Peyer's patch (tissue), 4 donors: ENCODE measurements at regions not wholly inside any gene's neighbourhood (a gene's known extent, or its start where the extent isn't known, plus 50 kb on each side); places are given as distances from the start of the nearest gene placed in this dataset.

ENCODE experiments used
- DNase-seq, 3 donors: peaks; one replicate each; pipeline ENCODE4 v3.0.0-alpha.2; 2017 to 2019
- H3K27ac ChIP-seq, 4 donors: fragments of 200-600 bp; sonication (generic); one replicate each; pipeline ENCODE4 v1.5.1; 2016 to 2019
- H3K27me3 ChIP-seq, 2 donors: fragments of 200-600 bp; sonication (generic); one replicate each; pipeline ENCODE4 v1.5.1; 2019
- H3K36me3 ChIP-seq, 3 donors: fragments of 200-600 bp; sonication (generic); one replicate each; pipeline ENCODE4 v1.5.1; 2016 to 2019
- H3K4me1 ChIP-seq, 4 donors: fragments of 200-600 bp; sonication (generic); one replicate each; pipeline ENCODE4 v1.5.1; 2016 to 2019
- H3K4me3 ChIP-seq, 4 donors: fragments of 200-600 bp; sonication (generic); 1 replicate in 3 of 4; 2 replicates in 1 of 4; pipeline ENCODE4 v1.5.1; 2016 to 2019; ENCODE audit warnings: mild to moderate bottlenecking in 1 of 4
- H3K9me3 ChIP-seq, 4 donors: fragments of 200-600 bp; sonication (generic); one replicate each; pipeline ENCODE4 v1.5.1; 2016 to 2019; ENCODE audit warnings: mild to moderate bottlenecking in 1 of 4
- CTCF ChIP-seq, 6 experiments: fragments of 450-650 bp in 4 of 6; fragments of 200-600 bp in 2 of 6; sonication (generic) in 1 of 6; IDR thresholded peaks; one replicate each; pipeline ENCODE4 v1.5.1; 2017 to 2019; ENCODE audit warnings: antibody characterized with exemption in 6 of 6, mild to moderate bottlenecking in 3 of 6, moderate library complexity in 1 of 6
- POLR2A ChIP-seq, 2 donors: fragments of 450-650 bp; IDR thresholded peaks; one replicate each; pipeline ENCODE4 v1.5.1; 2017; ENCODE audit warnings: antibody characterized with exemption in 2 of 2, mild to moderate bottlenecking in 2 of 2, moderate library complexity in 2 of 2

- H3K9me3 ChIP-seq, result no peaks in the 10 kb centered on the region
- no peak overlapping the region for H3K27ac ChIP-seq
- DNase-seq, result peak in 1 of 3 donors; percentile 31
- H3K36me3 ChIP-seq, result no peaks in the 10 kb centered on the region
- H3K27me3 ChIP-seq, result no peaks in the 10 kb centered on the region
- no peak overlapping the region for H3K4me3 ChIP-seq
- H3K4me1 ChIP-seq, result no peaks in the 10 kb centered on the region
- TF ChIP-seq CTCF (IDR thresholded peaks at IDR 0.05) (no peak), POLR2A (IDR thresholded peaks at IDR 0.05) (no peak)
These were observed 65.9 kb upstream of the CPLX2 start for GRCh38 chr5:175805256-175806011.

GRCh38 chr5:175808711-175809110 is 62.7 kb upstream of the CPLX2 start:
- Histone ChIP-seq H3K27me3 (no peaks in the 10 kb centered on the region), H3K4me1 (no peaks in the 10 kb centered on the region), H3K9me3 (no peaks in the 10 kb centered on the region), H3K4me3 (no peak overlapping the region), H3K27ac (no peak overlapping the region), H3K36me3 (no peaks in the 10 kb centered on the region)
- no peak for DNase-seq
- no peak for TF ChIP-seq CTCF (IDR thresholded peaks at IDR 0.05)
- TF ChIP-seq POLR2A (IDR thresholded peaks at IDR 0.05), result no peak

GRCh38 chr5:175809531-175810121 is 61.8 kb upstream of the CPLX2 start:
- TF ChIP-seq CTCF (IDR thresholded peaks at IDR 0.05) (no peak), POLR2A (IDR thresholded peaks at IDR 0.05) (no peak)
- Histone ChIP-seq H3K27ac (no peak overlapping the region), H3K36me3 (no peaks in the 10 kb centered on the region), H3K4me1 (no peaks in the 10 kb centered on the region), H3K4me3 (no peak overlapping the region), H3K9me3 (no peaks in the 10 kb centered on the region), H3K27me3 (no peaks in the 10 kb centered on the region)
- DNase-seq, result no peak

- Histone ChIP-seq H3K9me3 (no peaks in the 10 kb centered on the region), H3K4me1 (no peaks in the 10 kb centered on the region), H3K4me3 (no peak overlapping the region), H3K36me3 (no peaks in the 10 kb centered on the region), H3K27ac (no peak overlapping the region), H3K27me3 (no peaks in the 10 kb centered on the region)
- TF ChIP-seq CTCF (IDR thresholded peaks at IDR 0.05) (no peak), POLR2A (IDR thresholded peaks at IDR 0.05) (no peak)
- DNase-seq, result no peak
These were observed 60.9 kb upstream of the CPLX2 start for GRCh38 chr5:175810457-175810856.

- Histone ChIP-seq H3K36me3 (no peaks in the 10 kb centered on the region), H3K9me3 (no peaks in the 10 kb centered on the region), H3K27ac (no peak overlapping the region), H3K4me3 (no peak overlapping the region), H3K27me3 (no peaks in the 10 kb centered on the region), H3K4me1 (no peaks in the 10 kb centered on the region)
- no peak for DNase-seq
- TF ChIP-seq POLR2A (IDR thresholded peaks at IDR 0.05) (no peak), CTCF (IDR thresholded peaks at IDR 0.05) (no peak)
These were observed 59.8 kb upstream of the CPLX2 start for GRCh38 chr5:175811589-175811988.
